CD4-positive, alpha-beta memory T cell (primary cell): ENCODE measurements at regions not wholly inside any gene's neighbourhood (a gene's known extent, or its start where the extent isn't known, plus 50 kb on each side); places are given as distances from the start of the nearest gene placed in this dataset.
A peak's percentile ranks its signal among the peaks of the same experiment; 100 is the strongest.

ENCODE experiments used
- CTCF ChIA-PET: fragments of 350-600 bp; sonication (Branson Sonifier 250); formaldehyde crosslinking; loops from one replicate; lab custom pipeline; 2021; ENCODE audit warnings: inconsistent platforms; ENCODE audit not compliant: partially characterized antibody; lab: Charles Lee
- POLR2A ChIA-PET: fragments of 350-600 bp; sonication (Branson Sonifier 250); formaldehyde crosslinking; loops from one replicate; lab custom pipeline; 2021; ENCODE audit not compliant: partially characterized antibody; lab: Charles Lee
- DNase-seq, 5 donors: peaks; one replicate each; pipeline versions ENCODE4 v3.0.0 to v3.0.0-alpha.2; 2020 to 2022; ENCODE audit warnings: mixed read lengths in 1 of 5
- H3K27ac ChIP-seq: one replicate; pipeline ENCODE4 v1.7.0; 2013; ENCODE audit warnings: low read depth, low read length
- H3K27me3 ChIP-seq: 2 replicates; pipeline ENCODE4 v1.7.0; 2013; ENCODE audit warnings: mild to moderate bottlenecking, low read length, moderate library complexity; ENCODE audit not compliant: insufficient read depth
- H3K36me3 ChIP-seq: 2 replicates; pipeline ENCODE4 v1.7.0; 2013; ENCODE audit warnings: mild to moderate bottlenecking, low read length, moderate library complexity; ENCODE audit not compliant: insufficient read depth
- H3K4me1 ChIP-seq: 2 replicates; pipeline ENCODE4 v1.7.0; 2013; ENCODE audit warnings: mild to moderate bottlenecking, low read length, moderate library complexity; ENCODE audit not compliant: insufficient read depth
- H3K4me3 ChIP-seq, 2 donors: one replicate each; pipeline ENCODE4 v1.7.0; 2013; ENCODE audit warnings: low read length in 2 of 2, mild to moderate bottlenecking in 1 of 2
- H3K9me3 ChIP-seq, 2 donors: one replicate each; pipeline ENCODE4 v1.7.0; 2013; ENCODE audit warnings: low read length in 2 of 2, control low read depth in 1 of 2; ENCODE audit not compliant: control insufficient read depth in 1 of 2
- H3K27ac Mint-ChIP-seq, 7 donors: one replicate each; pipeline ENCODE4 v1.8.0; 2020 to 2021; ENCODE audit warnings: mixed read lengths in 7 of 7, mild to moderate bottlenecking in 6 of 7, inconsistent platforms in 3 of 7, moderate library complexity in 3 of 7
- H3K27me3 Mint-ChIP-seq, 2 donors: one replicate each; pipeline ENCODE4 v1.8.0; 2020 to 2021; ENCODE audit warnings: mixed read lengths in 2 of 2
- H3K36me3 Mint-ChIP-seq, 2 donors: one replicate each; pipeline ENCODE4 v1.8.0; 2020 to 2021; ENCODE audit warnings: mixed read lengths in 2 of 2, inconsistent platforms in 1 of 2, mild to moderate bottlenecking in 1 of 2
- H3K4me1 Mint-ChIP-seq, 4 donors: one replicate each; pipeline ENCODE4 v1.8.0; 2020 to 2021; ENCODE audit warnings: mixed read lengths in 4 of 4, mild to moderate bottlenecking in 1 of 4
- H3K4me3 Mint-ChIP-seq, 8 donors: one replicate each; pipeline ENCODE4 v1.8.0; 2020 to 2021; ENCODE audit warnings: mixed read lengths in 8 of 8, mild to moderate bottlenecking in 7 of 8, moderate library complexity in 6 of 8, inconsistent platforms in 3 of 8
- H3K9me3 Mint-ChIP-seq, 8 donors: one replicate each; pipeline ENCODE4 v1.8.0; 2020 to 2021; ENCODE audit warnings: mixed read lengths in 8 of 8, mild to moderate bottlenecking in 5 of 8, inconsistent platforms in 3 of 8, moderate library complexity in 1 of 8
- intact Hi-C: fragments of 100-400 bp; cut with micrococcal nuclease; formaldehyde crosslinking; loops from one replicate; pipeline ENCODE4 v1.15.1; 2023

- no peak for DNase-seq
- Mint-ChIP-seq H3K4me1 (peaks cover 8 to 16% (median 12%) of the 10 kb centered on the region in 4 donors), H3K27ac (peak overlapping the region in 1 of 7 donors; percentile 43), H3K4me3 (no peak overlapping the region), H3K9me3 (no peaks in the 10 kb centered on the region), H3K36me3 (no peaks in the 10 kb centered on the region), H3K27me3 (peaks cover 0 to 5% of the 10 kb centered on the region in 2 donors)
- Histone ChIP-seq H3K4me3 (no peak overlapping the region), H3K27me3 (no peaks in the 10 kb centered on the region), H3K36me3 (no peaks in the 10 kb centered on the region), H3K27ac (no peak overlapping the region), H3K9me3 (no peaks in the 10 kb centered on the region), H3K4me1 (peaks cover 12% of the 10 kb centered on the region)
- intact Hi-C loops, result loop anchor here (1.0 to 5.0 kb wide), 3 partner anchors 292 to 621 kb away; partner anchors contain the start of gene JUN
- ChIA-PET POLR2A (interaction anchor here (0.7 to 1.0 kb wide), 2 partner anchors 263 to 293 kb away, joined by 3 to 4 read pairs; partner anchors contain the start of gene JUN), CTCF (interaction anchor here (1.0 to 2.9 kb wide), 4 partner anchors 9 to 622 kb away, joined by 5 to 13 read pairs (median 10); no protein-coding TSS in a partner anchor)
Observed at GRCh38 chr1:59076612-59077011, 220.3 kb upstream of the FGGY start.

- no peaks in the 10 kb centered on the region for H3K27me3 ChIP-seq
- no peaks in the 10 kb centered on the region for H3K9me3 Mint-ChIP-seq
- H3K4me1 Mint-ChIP-seq, result peaks cover under 1 to 6% (median 4%) of the 10 kb centered on the region in 4 donors
- no peak overlapping the region for H3K4me3 Mint-ChIP-seq
- peaks cover 2% of the 10 kb centered on the region for H3K4me1 ChIP-seq
- peak overlapping the region in 1 of 7 donors; percentile 36 for H3K27ac Mint-ChIP-seq
- intact Hi-C loops, result loop anchor here (2.0 to 5.0 kb wide), 2 partner anchors 337 to 620 kb away; no protein-coding TSS in a partner anchor
- H3K9me3 ChIP-seq, result no peaks in the 10 kb centered on the region
- DNase-seq, result no peak
- no peaks in the 10 kb centered on the region for H3K36me3 Mint-ChIP-seq
- ChIA-PET CTCF (interaction anchor here (1.4 to 2.9 kb wide), 3 partner anchors 10 to 621 kb away, joined by 9 to 13 read pairs (median 12); no protein-coding TSS in a partner anchor), POLR2A (no interaction called here)
- H3K27me3 Mint-ChIP-seq, result peaks cover 0 to 7% of the 10 kb centered on the region in 2 donors
- no peaks in the 10 kb centered on the region for H3K36me3 ChIP-seq
- no peak overlapping the region for H3K4me3 ChIP-seq
- H3K27ac ChIP-seq, result no peak overlapping the region
Observed at GRCh38 chr1:59077466-59078069, 219.3 kb upstream of the FGGY start.

- CTCF ChIA-PET, result interaction anchor here (2.8 to 2.9 kb wide), 2 partner anchors 10 to 621 kb away, joined by 12 to 13 read pairs; no protein-coding TSS in a partner anchor
Observed at GRCh38 chr1:59078070-59078800, 218.7 kb upstream of the FGGY start.

GRCh38 chr1:59078866-59079265, 218.0 kb upstream of the FGGY start:
- no peak overlapping the region for H3K27ac ChIP-seq
- ChIA-PET CTCF (interaction anchor here (2.8 to 2.9 kb wide), 2 partner anchors 11 to 620 kb away, joined by 12 to 13 read pairs; no protein-coding TSS in a partner anchor), POLR2A (no interaction called here)
- H3K27ac Mint-ChIP-seq, result no peak overlapping the region
- H3K9me3 ChIP-seq, result no peaks in the 10 kb centered on the region
- no peaks in the 10 kb centered on the region for H3K9me3 Mint-ChIP-seq
- no peak for DNase-seq
- no peaks in the 10 kb centered on the region for H3K27me3 ChIP-seq
- H3K4me1 ChIP-seq, result peaks cover 1% of the 10 kb centered on the region
- H3K4me3 ChIP-seq, result no peak overlapping the region
- H3K36me3 ChIP-seq, result no peaks in the 10 kb centered on the region
- intact Hi-C loops, result loop anchor here (5.0 kb wide), 1 partner anchor 618 kb away; no protein-coding TSS in a partner anchor
- H3K36me3 Mint-ChIP-seq, result no peaks in the 10 kb centered on the region
- H3K27me3 Mint-ChIP-seq, result peaks cover 0 to 7% of the 10 kb centered on the region in 2 donors
- no peak overlapping the region for H3K4me3 Mint-ChIP-seq
- peaks cover 0 to 4% (median 0%) of the 10 kb centered on the region in 4 donors for H3K4me1 Mint-ChIP-seq

More at GRCh38 chr1:59078070-59078800, 218.7 kb upstream of the FGGY start:
- H3K27ac ChIP-seq, result no peak overlapping the region
- DNase-seq, result no peak
- no peak overlapping the region for H3K4me3 ChIP-seq
- no peak overlapping the region for H3K27ac Mint-ChIP-seq
- no peaks in the 10 kb centered on the region for H3K9me3 Mint-ChIP-seq
- no peaks in the 10 kb centered on the region for H3K9me3 ChIP-seq
- peaks cover 0 to 4% (median 2%) of the 10 kb centered on the region in 4 donors for H3K4me1 Mint-ChIP-seq
- POLR2A ChIA-PET, result no interaction called here
- intact Hi-C loops, result loop anchor here (5.0 kb wide), 1 partner anchor 619 kb away; no protein-coding TSS in a partner anchor
- H3K36me3 ChIP-seq, result no peaks in the 10 kb centered on the region
- no peaks in the 10 kb centered on the region for H3K4me1 ChIP-seq
- H3K36me3 Mint-ChIP-seq, result no peaks in the 10 kb centered on the region
- peaks cover 0 to 7% of the 10 kb centered on the region in 2 donors for H3K27me3 Mint-ChIP-seq
- H3K27me3 ChIP-seq, result no peaks in the 10 kb centered on the region
- no peak overlapping the region for H3K4me3 Mint-ChIP-seq

GRCh38 chr1:59079434-59080140, 217.3 kb upstream of the FGGY start:
- peaks cover 0 to 7% of the 10 kb centered on the region in 2 donors for H3K27me3 Mint-ChIP-seq
- CTCF ChIA-PET, result no interaction called here
- intact Hi-C loops, result loop anchor here (5.0 kb wide), 1 partner anchor 618 kb away; no protein-coding TSS in a partner anchor

GRCh38 chr1:59081181-59081580, 215.7 kb upstream of the FGGY start:
- POLR2A ChIA-PET, result no interaction called here

More at GRCh38 chr1:59079434-59080140, 217.3 kb upstream of the FGGY start:
- Mint-ChIP-seq H3K4me3 (no peak overlapping the region), H3K36me3 (no peaks in the 10 kb centered on the region), H3K4me1 (peaks cover 4 to 7% (median 6%) of the 10 kb centered on the region in 4 donors), H3K9me3 (no peaks in the 10 kb centered on the region), H3K27ac (no peak overlapping the region)
- POLR2A ChIA-PET, result no interaction called here
- no peaks in the 10 kb centered on the region for H3K27me3 ChIP-seq
- no peak overlapping the region for H3K4me3 ChIP-seq
- H3K36me3 ChIP-seq, result no peaks in the 10 kb centered on the region
- no peak overlapping the region for H3K27ac ChIP-seq
- DNase-seq, result no peak
- H3K4me1 ChIP-seq, result peaks cover 9% of the 10 kb centered on the region
- H3K9me3 ChIP-seq, result no peaks in the 10 kb centered on the region

More at GRCh38 chr1:59081181-59081580, 215.7 kb upstream of the FGGY start:
- Histone ChIP-seq H3K4me1 (peaks cover 9% of the 10 kb centered on the region), H3K27ac (no peak overlapping the region), H3K4me3 (no peak overlapping the region), H3K36me3 (no peaks in the 10 kb centered on the region), H3K9me3 (no peaks in the 10 kb centered on the region), H3K27me3 (no peaks in the 10 kb centered on the region)
- intact Hi-C loops, result no loop called here
- CTCF ChIA-PET, result no interaction called here
- Mint-ChIP-seq H3K27me3 (peaks cover 0 to 7% of the 10 kb centered on the region in 2 donors), H3K4me1 (peaks cover 5 to 9% (median 7%) of the 10 kb centered on the region in 4 donors), H3K9me3 (no peaks in the 10 kb centered on the region), H3K27ac (no peak overlapping the region), H3K4me3 (no peak overlapping the region), H3K36me3 (no peaks in the 10 kb centered on the region)
- no peak for DNase-seq
